ENCODE measurements at regions not wholly inside any gene's neighbourhood (a gene's known extent, or its start where the extent isn't known, plus 50 kb on each side); places are given as distances from the start of the nearest gene placed in this dataset.

GRCh38 chr1:96362623-96363022 is 359.0 kb upstream of the PTBP2 start:
- TF ChIP-seq EZH2 (IDR thresholded peaks at IDR 0.05; ENCODE audit: insufficient read depth, poor library complexity, severe bottlenecking), result no peak
- TF ChIP-seq EZH2phosphoT487 (IDR thresholded peaks at IDR 0.05; ENCODE audit: insufficient read depth, low read depth), result peak; percentile 92; the same call in 1 of the 2 replicates
